Thoracic aorta (tissue), 2 donors: ENCODE measurements at regions not wholly inside any gene's neighbourhood (a gene's known extent, or its start where the extent isn't known, plus 50 kb on each side); places are given as distances from the start of the nearest gene placed in this dataset.

Source experiments
- ATAC-seq: fragments of 150-250 bp; one replicate; pipeline ENCODE4 v1.8.0; 2017; ENCODE audit warnings: low read depth; ENCODE audit not compliant: insufficient number of reproducible peaks, low FRiP score
- DNase-seq: peaks from one replicate; pipeline ENCODE4 v3.0.0-alpha.2; 2020; ENCODE audit warnings: low spot score
- H3K27ac ChIP-seq, 2 donors: fragments of 200-600 bp; sonication (generic); 1 replicate in 1 of 2; 2 replicates in 1 of 2; pipeline ENCODE4 v1.5.1; 2016; ENCODE audit warnings: mild to moderate bottlenecking in 2 of 2, moderate library complexity in 2 of 2
- H3K27me3 ChIP-seq: fragments of 200-600 bp; sonication (generic); replicated peaks from 2 replicates; pipeline ENCODE4 v1.6.0; 2016; ENCODE audit warnings: mild to moderate bottlenecking; ENCODE audit not compliant: insufficient read depth
- H3K36me3 ChIP-seq: fragments of 200-600 bp; sonication (generic); one replicate; pipeline ENCODE4 v1.5.1; 2016
- H3K4me1 ChIP-seq, 2 donors: fragments of 200-600 bp; sonication (generic); 1 replicate in 1 of 2; 2 replicates in 1 of 2; pipeline versions ENCODE4 v1.5.1 to v1.6.0; 2016; ENCODE audit warnings: low read depth in 2 of 2, mild to moderate bottlenecking in 1 of 2; ENCODE audit not compliant: control insufficient read depth in 1 of 2
- H3K4me3 ChIP-seq: fragments of 200-600 bp; sonication (generic); 2 replicates; pipeline ENCODE4 v1.5.1; 2016; ENCODE audit warnings: mild to moderate bottlenecking
- H3K9me3 ChIP-seq: fragments of 200-600 bp; sonication (generic); 2 replicates; pipeline ENCODE4 v1.5.1; 2016
- TF ChIP-seq, protein P1 (sequence below): fragments of 200-600 bp; sonication (generic); IDR thresholded peaks from one replicate; pipeline ENCODE4 v1.5.1; 2019; ENCODE audit warnings: antibody characterized with exemption

DNA sequence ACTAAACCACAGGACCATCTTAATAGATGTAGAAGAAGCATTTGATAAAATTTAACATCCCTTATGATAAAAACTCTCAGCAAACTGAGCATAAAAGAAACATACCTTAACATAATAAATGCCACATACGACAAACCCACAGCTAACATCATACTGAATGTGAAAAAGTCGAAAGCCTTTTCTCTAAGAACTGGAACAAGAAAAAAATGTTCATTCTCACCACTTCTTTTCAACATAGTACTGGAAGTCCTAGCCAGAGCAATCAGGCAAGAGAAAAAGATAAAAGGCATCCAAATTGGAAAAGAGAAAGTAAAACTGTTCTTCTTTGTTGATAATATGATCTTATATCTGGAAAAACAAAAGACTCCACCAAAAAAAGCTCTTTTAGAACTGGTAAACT lies 134.2 kb downstream of the RPL22L1 start:
- Histone ChIP-seq H3K9me3 (no peaks in the 10 kb centered on the region), H3K36me3 (no peaks in the 10 kb centered on the region), H3K27ac (no peak overlapping the region), H3K4me3 (no peak overlapping the region), H3K27me3 (no peaks in the 10 kb centered on the region), H3K4me1 (peaks cover 2 to 15% of the 10 kb centered on the region in 2 donors)
- ATAC-seq = no peak
- no peak for DNase-seq
- TF ChIP-seq, protein P1, sequence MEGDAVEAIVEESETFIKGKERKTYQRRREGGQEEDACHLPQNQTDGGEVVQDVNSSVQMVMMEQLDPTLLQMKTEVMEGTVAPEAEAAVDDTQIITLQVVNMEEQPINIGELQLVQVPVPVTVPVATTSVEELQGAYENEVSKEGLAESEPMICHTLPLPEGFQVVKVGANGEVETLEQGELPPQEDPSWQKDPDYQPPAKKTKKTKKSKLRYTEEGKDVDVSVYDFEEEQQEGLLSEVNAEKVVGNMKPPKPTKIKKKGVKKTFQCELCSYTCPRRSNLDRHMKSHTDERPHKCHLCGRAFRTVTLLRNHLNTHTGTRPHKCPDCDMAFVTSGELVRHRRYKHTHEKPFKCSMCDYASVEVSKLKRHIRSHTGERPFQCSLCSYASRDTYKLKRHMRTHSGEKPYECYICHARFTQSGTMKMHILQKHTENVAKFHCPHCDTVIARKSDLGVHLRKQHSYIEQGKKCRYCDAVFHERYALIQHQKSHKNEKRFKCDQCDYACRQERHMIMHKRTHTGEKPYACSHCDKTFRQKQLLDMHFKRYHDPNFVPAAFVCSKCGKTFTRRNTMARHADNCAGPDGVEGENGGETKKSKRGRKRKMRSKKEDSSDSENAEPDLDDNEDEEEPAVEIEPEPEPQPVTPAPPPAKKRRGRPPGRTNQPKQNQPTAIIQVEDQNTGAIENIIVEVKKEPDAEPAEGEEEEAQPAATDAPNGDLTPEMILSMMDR = no peak

DNA sequence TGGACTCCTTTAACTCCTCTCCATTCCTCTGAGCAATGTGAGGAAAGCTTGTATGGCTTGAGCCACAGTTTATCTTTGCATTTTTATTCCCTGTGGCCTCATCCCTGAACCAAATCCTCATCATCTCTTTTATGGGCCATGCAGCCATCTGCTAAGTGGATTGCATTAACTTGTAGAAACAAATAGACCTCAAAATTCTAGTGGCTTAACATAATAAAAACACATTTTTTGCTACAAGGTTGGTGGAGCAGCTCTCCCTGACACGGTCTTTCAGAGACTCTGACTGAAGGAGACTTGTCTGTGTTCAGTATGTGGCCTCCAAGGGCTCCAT lies 135.3 kb downstream of the RPL22L1 start:
- TF ChIP-seq, protein P1 = no peak
- no peak overlapping the region for H3K27ac ChIP-seq
- no peak overlapping the region for H3K4me3 ChIP-seq
- ATAC-seq (no peak), DNase-seq (no peak)
- H3K9me3 ChIP-seq = no peaks in the 10 kb centered on the region
- H3K36me3 ChIP-seq = no peaks in the 10 kb centered on the region
- peaks cover 0 to 8% of the 10 kb centered on the region in 2 donors for H3K4me1 ChIP-seq
- H3K27me3 ChIP-seq = no peaks in the 10 kb centered on the region

DNA sequence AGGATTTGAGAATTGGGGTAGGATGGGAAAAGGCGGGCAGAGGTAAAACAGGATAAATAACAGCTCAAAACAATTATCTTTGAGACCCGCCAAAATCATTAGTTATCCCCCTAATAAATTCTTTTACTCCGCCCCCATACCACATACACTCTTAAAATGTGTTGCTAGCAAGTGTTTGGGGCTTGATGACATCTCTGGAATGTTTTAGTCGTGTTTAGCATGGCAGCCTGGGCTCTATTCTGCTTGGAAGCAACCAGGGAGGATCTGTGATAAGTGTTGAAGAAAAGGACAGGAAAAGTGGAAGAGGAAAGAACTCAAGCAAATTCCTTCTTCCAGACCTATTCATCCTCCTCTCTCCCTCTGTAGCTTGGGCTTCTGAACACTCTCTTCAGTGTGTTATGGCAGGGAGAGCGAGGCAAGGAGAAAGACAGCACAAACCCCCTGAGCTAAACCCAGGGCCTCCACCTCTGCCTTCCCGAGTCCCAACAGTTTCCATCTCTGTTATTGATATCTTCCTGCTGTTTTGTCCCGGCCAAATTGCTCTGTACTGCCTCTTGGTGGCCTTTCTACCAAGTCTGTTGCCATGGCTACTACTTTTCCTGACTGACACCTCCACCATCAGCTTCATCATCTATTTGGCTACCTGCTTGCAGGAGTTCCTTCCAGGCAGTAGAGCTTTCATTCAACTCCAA lies 135.8 kb downstream of the RPL22L1 start:
- Histone ChIP-seq H3K27ac (no peak overlapping the region), H3K4me1 (peaks cover 0 to 8% of the 10 kb centered on the region in 2 donors), H3K27me3 (no peaks in the 10 kb centered on the region), H3K4me3 (no peak overlapping the region), H3K36me3 (no peaks in the 10 kb centered on the region), H3K9me3 (no peaks in the 10 kb centered on the region)
- ATAC-seq (no peak), DNase-seq (no peak)
- TF ChIP-seq, protein P1 = no peak

DNA sequence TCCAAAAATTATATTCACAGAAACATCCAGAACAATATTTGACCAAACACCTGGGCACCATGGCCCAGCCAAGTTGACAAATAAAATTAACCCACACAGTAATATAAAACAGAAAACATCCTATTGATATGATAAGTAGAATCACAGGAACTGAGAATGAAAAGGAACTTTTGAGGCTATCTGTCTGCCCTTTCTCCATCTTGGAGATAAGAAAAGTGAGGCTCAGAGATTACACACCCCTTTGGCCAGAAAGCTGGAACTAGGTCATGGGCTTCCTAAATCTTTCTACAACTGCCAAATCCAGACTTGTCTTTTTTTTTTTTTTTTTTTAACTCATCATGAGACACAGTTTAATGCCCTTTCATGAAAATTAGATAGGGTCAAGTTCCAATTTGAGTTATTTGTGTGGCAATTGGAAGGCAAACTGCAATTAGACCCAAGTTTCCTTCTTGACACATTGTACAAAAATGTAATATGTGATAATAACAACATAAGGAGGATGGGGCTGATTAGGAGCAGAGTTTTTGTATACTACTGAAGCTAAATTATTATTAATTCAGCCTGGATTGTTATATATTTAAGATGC lies 137.2 kb downstream of the RPL22L1 start:
- Histone ChIP-seq H3K27ac (no peak overlapping the region), H3K4me1 (peaks cover 0 to 8% of the 10 kb centered on the region in 2 donors), H3K4me3 (no peak overlapping the region), H3K9me3 (no peaks in the 10 kb centered on the region), H3K36me3 (no peaks in the 10 kb centered on the region), H3K27me3 (no peaks in the 10 kb centered on the region)
- no peak for DNase-seq
- TF ChIP-seq, protein P1 = no peak
- no peak for ATAC-seq

DNA sequence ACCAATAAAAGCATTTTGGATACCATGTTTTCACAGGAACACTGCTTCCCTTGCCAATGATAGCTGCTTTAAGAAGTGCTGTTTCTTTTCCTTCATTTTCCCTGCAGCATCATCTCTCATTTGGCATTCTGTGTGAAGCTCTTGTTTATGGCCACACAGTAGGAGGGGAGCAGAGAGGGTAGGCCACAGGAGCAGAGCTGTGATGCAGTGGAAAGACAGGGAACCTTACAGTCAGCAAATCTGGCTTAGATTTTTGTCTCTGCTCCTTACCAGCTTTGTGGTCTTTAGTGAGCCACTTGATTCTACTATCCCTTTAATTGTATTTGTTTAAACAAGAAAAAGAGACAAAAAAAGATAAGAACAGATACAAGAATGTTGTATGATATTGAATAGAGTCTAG lies 138.7 kb downstream of the RPL22L1 start:
- DNase-seq (no peak), ATAC-seq (no peak)
- H3K27me3 ChIP-seq = no peaks in the 10 kb centered on the region
- H3K27ac ChIP-seq = no peak overlapping the region
- no peak overlapping the region for H3K4me3 ChIP-seq
- no peaks in the 10 kb centered on the region for H3K36me3 ChIP-seq
- TF ChIP-seq, protein P1 = no peak
- H3K9me3 ChIP-seq = no peaks in the 10 kb centered on the region
- peaks cover 8 to 22% of the 10 kb centered on the region in 2 donors for H3K4me1 ChIP-seq
